HUES6 (cell line): ENCODE measurements at regions not wholly inside any gene's neighbourhood (a gene's known extent, or its start where the extent isn't known, plus 50 kb on each side); places are given as distances from the start of the nearest gene placed in this dataset.

Experiments used
- H3K27ac ChIP-seq: 2 replicates; pipeline ENCODE4 v1.7.0; 2013; ENCODE audit warnings: low read depth, mild to moderate bottlenecking, low read length, inconsistent platforms
- H3K27me3 ChIP-seq: 2 replicates; pipeline ENCODE4 v1.6.1; 2013; ENCODE audit warnings: low read length; ENCODE audit not compliant: control insufficient read depth, insufficient read depth
- H3K36me3 ChIP-seq: 2 replicates; pipeline ENCODE4 v1.6.1; 2013; ENCODE audit warnings: low read length; ENCODE audit not compliant: control insufficient read depth, insufficient read depth
- H3K4me1 ChIP-seq: 2 replicates; pipeline ENCODE4 v1.6.1; 2013; ENCODE audit warnings: low read length; ENCODE audit not compliant: control insufficient read depth, insufficient read depth
- H3K4me3 ChIP-seq: 2 replicates; pipeline ENCODE4 v1.5.1; 2013; ENCODE audit warnings: low read depth, low read length
- H3K9ac ChIP-seq: one replicate; pipeline ENCODE4 v1.6.1; 2013; ENCODE audit warnings: mild to moderate bottlenecking, low read length
- H3K9me3 ChIP-seq: 2 replicates; pipeline ENCODE4 v1.6.1; 2013; ENCODE audit warnings: low read depth, low read length; ENCODE audit not compliant: control insufficient read depth, insufficient read depth

GRCh38 chr3:147471741-147472140, 62.6 kb downstream of the ZIC1 start:
- Histone ChIP-seq H3K4me3 (no peak overlapping the region), H3K36me3 (no peaks in the 10 kb centered on the region), H3K4me1 (no peaks in the 10 kb centered on the region), H3K27me3 (no peaks in the 10 kb centered on the region), H3K9ac (no peak overlapping the region), H3K9me3 (no peaks in the 10 kb centered on the region), H3K27ac (no peak overlapping the region)

- Histone ChIP-seq H3K9me3 (no peaks in the 10 kb centered on the region), H3K4me1 (no peaks in the 10 kb centered on the region), H3K4me3 (no peak overlapping the region), H3K9ac (no peak overlapping the region), H3K36me3 (no peaks in the 10 kb centered on the region), H3K27ac (no peak overlapping the region), H3K27me3 (no peaks in the 10 kb centered on the region)
Measured at GRCh38 chr3:147472846-147473245, 63.7 kb downstream of the ZIC1 start.

GRCh38 chr3:147483145-147483544, 74.0 kb downstream of the ZIC1 start:
- Histone ChIP-seq H3K4me1 (no peaks in the 10 kb centered on the region), H3K27ac (no peak overlapping the region), H3K9ac (no peak overlapping the region), H3K36me3 (no peaks in the 10 kb centered on the region), H3K9me3 (no peaks in the 10 kb centered on the region), H3K4me3 (no peak overlapping the region), H3K27me3 (no peaks in the 10 kb centered on the region)

GRCh38 chr3:147483578-147483977, 74.4 kb downstream of the ZIC1 start:
- Histone ChIP-seq H3K36me3 (no peaks in the 10 kb centered on the region), H3K9me3 (no peaks in the 10 kb centered on the region), H3K9ac (no peak overlapping the region), H3K4me3 (no peak overlapping the region), H3K27ac (no peak overlapping the region), H3K27me3 (no peaks in the 10 kb centered on the region), H3K4me1 (no peaks in the 10 kb centered on the region)

- no peak overlapping the region for H3K4me3 ChIP-seq
- H3K27me3 ChIP-seq = no peaks in the 10 kb centered on the region
- H3K36me3 ChIP-seq = no peaks in the 10 kb centered on the region
- no peaks in the 10 kb centered on the region for H3K4me1 ChIP-seq
- H3K27ac ChIP-seq = no peak overlapping the region
- H3K9ac ChIP-seq = no peak overlapping the region
- no peaks in the 10 kb centered on the region for H3K9me3 ChIP-seq
Measured at GRCh38 chr3:147493065-147493464, 83.9 kb downstream of the ZIC1 start.

GRCh38 chr3:147493666-147494065, 84.5 kb downstream of the ZIC1 start:
- Histone ChIP-seq H3K4me1 (no peaks in the 10 kb centered on the region), H3K9ac (no peak overlapping the region), H3K27me3 (no peaks in the 10 kb centered on the region), H3K36me3 (no peaks in the 10 kb centered on the region), H3K4me3 (no peak overlapping the region), H3K27ac (no peak overlapping the region), H3K9me3 (no peaks in the 10 kb centered on the region)

- no peaks in the 10 kb centered on the region for H3K27me3 ChIP-seq
- no peaks in the 10 kb centered on the region for H3K4me1 ChIP-seq
- H3K9ac ChIP-seq = no peak overlapping the region
- H3K9me3 ChIP-seq = no peaks in the 10 kb centered on the region
- no peak overlapping the region for H3K27ac ChIP-seq
- no peak overlapping the region for H3K4me3 ChIP-seq
- H3K36me3 ChIP-seq = no peaks in the 10 kb centered on the region
Measured at GRCh38 chr3:147497286-147497685, 88.1 kb downstream of the ZIC1 start.

GRCh38 chr3:147507638-147508286, 98.6 kb downstream of the ZIC1 start:
- Histone ChIP-seq H3K4me1 (no peaks in the 10 kb centered on the region), H3K27ac (no peak overlapping the region), H3K4me3 (no peak overlapping the region), H3K27me3 (no peaks in the 10 kb centered on the region), H3K9ac (no peak overlapping the region), H3K36me3 (no peaks in the 10 kb centered on the region), H3K9me3 (no peaks in the 10 kb centered on the region)

- no peak overlapping the region for H3K4me3 ChIP-seq
- no peak overlapping the region for H3K9ac ChIP-seq
- H3K27me3 ChIP-seq = no peaks in the 10 kb centered on the region
- H3K27ac ChIP-seq = no peak overlapping the region
- H3K9me3 ChIP-seq = no peaks in the 10 kb centered on the region
- no peaks in the 10 kb centered on the region for H3K36me3 ChIP-seq
- H3K4me1 ChIP-seq = peaks cover 3% of the 10 kb centered on the region; the same call in 1 of the 2 replicates
Measured at GRCh38 chr3:147509448-147509847, 100.3 kb downstream of the ZIC1 start.

GRCh38 chr3:147513785-147514184, 104.6 kb downstream of the ZIC1 start:
- Histone ChIP-seq H3K27ac (no peak overlapping the region), H3K9ac (no peak overlapping the region), H3K27me3 (no peaks in the 10 kb centered on the region), H3K4me1 (peaks cover 7% of the 10 kb centered on the region; the same call in 1 of the 2 replicates), H3K36me3 (no peaks in the 10 kb centered on the region), H3K9me3 (no peaks in the 10 kb centered on the region), H3K4me3 (no peak overlapping the region)

GRCh38 chr3:147514366-147515160, 105.4 kb downstream of the ZIC1 start:
- peaks cover 7% of the 10 kb centered on the region; the same call in 1 of the 2 replicates for H3K4me1 ChIP-seq
- no peaks in the 10 kb centered on the region for H3K9me3 ChIP-seq
- H3K4me3 ChIP-seq = no peak overlapping the region
- no peak overlapping the region for H3K27ac ChIP-seq
- no peaks in the 10 kb centered on the region for H3K36me3 ChIP-seq
- no peaks in the 10 kb centered on the region for H3K27me3 ChIP-seq
- no peak overlapping the region for H3K9ac ChIP-seq
